ENCODE measurements at regions not wholly inside any gene's neighbourhood (a gene's known extent, or its start where the extent isn't known, plus 50 kb on each side); places are given as distances from the start of the nearest gene placed in this dataset.

DNA sequence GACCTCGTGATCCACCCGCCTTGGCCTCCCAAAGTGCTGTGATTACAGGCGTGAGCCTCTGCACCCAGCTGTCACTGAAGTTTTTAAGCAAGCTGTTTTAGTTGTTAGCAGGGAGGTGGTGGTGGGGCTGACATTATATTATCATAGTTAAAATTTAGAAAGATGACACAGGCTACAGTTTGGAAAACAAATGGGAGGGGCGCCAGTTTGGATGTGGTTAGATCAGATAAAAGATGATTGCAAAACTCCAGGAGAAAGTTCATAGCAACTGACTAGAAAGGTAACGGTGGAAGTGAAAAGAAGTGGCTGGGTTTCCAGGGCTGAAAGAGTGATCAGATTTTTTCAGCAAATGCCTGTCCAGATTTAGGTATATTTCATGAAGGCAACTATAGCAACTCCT is 311.9 kb upstream of the CITED2 start:
- H3K4me1 Mint-ChIP-seq (ENCODE audit: low read depth) = no peaks in the 10 kb centered on the region
- no peaks in the 10 kb centered on the region for H3K36me3 Mint-ChIP-seq
- no peak overlapping the region for H3K4me3 Mint-ChIP-seq
- no peaks in the 10 kb centered on the region for H3K9me3 Mint-ChIP-seq (ENCODE audit: low read depth)
- H3K27me3 Mint-ChIP-seq = peaks cover 2% of the 10 kb centered on the region
- H3K27ac Mint-ChIP-seq = no peak overlapping the region

DNA sequence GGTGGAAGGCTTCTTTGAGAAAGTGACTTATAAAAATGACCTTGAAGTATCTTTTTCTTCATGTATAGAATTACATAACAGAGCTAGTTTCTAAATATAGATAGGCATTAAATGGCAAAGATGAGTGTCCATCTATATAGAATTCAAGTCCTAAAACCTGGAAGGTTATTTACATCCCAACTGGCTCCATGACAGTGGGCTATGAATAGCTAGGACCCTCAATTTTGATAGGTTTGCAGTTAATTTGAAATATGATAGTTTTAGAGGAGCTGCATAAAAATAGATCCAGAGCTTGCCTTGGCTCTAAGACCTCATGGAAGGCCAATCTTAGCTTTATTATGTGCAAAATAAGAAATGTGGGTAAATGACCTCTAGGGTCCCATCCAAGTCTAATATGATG is 310.6 kb upstream of the CITED2 start:
- H3K4me3 Mint-ChIP-seq = no peak overlapping the region
- no peaks in the 10 kb centered on the region for H3K36me3 Mint-ChIP-seq
- no peaks in the 10 kb centered on the region for H3K9me3 Mint-ChIP-seq (ENCODE audit: low read depth)
- H3K4me1 Mint-ChIP-seq (ENCODE audit: low read depth) = no peaks in the 10 kb centered on the region
- no peak overlapping the region for H3K27ac Mint-ChIP-seq
- H3K27me3 Mint-ChIP-seq = peaks cover 2% of the 10 kb centered on the region

DNA sequence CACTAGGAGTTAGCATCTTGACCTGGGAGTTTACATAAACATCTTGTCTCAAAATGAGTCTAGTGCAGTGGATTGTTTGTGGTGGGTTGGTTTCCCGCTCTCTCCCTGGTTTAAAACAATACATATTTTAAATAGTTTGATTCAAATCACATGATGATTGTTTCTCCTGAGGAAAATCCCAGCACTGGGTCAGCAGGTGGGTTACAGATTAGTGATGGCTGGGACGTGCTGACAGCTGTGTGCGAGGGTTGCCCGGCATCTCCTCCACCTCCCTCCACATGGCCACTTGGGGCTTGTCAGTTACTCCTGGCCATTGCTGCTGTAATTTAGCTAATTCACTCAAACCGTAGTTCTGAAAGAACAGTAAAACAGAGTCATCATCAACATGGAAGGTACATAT is 306.4 kb upstream of the CITED2 start:
- Mint-ChIP-seq H3K36me3 (no peaks in the 10 kb centered on the region), H3K4me3 (no peak overlapping the region), H3K27me3 (peaks cover 2% of the 10 kb centered on the region), H3K4me1 (ENCODE audit: low read depth) (no peaks in the 10 kb centered on the region), H3K9me3 (ENCODE audit: low read depth) (no peaks in the 10 kb centered on the region), H3K27ac (no peak overlapping the region)

DNA sequence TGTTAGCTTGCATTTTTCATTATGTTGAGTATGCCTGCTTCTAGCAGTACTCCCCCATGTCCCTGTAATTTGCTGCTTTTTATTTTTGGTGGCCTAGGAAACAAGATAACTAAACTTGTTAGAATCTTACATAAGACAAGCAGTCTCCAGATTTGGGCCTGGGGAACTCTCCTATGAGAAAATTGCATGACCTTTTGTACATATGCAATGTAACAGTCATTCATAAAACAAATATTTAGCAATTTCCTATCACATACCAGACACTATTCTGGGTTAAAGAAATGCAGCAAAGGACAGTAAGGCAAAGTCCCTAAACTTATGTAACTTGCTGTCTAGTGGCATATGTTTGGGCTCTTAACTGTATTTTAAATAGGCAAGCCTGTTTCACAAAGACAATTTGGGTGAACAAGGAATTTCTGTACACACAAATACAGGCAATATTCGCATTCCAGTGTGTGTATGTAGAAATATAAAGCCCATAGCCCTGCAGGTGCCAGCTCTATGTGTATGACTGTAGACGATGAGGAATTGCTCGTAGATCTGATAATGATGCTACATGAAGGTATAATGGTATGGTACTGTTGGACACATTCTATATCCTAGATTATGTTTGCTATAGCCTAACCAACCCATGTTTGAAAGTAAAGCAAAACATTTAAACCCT is 305.2 kb upstream of the CITED2 start:
- peaks cover under 1% of the 10 kb centered on the region for H3K27me3 Mint-ChIP-seq
- H3K4me3 Mint-ChIP-seq = no peak overlapping the region
- H3K27ac Mint-ChIP-seq = no peak overlapping the region
- no peaks in the 10 kb centered on the region for H3K9me3 Mint-ChIP-seq (ENCODE audit: low read depth)
- H3K36me3 Mint-ChIP-seq = no peaks in the 10 kb centered on the region
- H3K4me1 Mint-ChIP-seq (ENCODE audit: low read depth) = no peaks in the 10 kb centered on the region

DNA sequence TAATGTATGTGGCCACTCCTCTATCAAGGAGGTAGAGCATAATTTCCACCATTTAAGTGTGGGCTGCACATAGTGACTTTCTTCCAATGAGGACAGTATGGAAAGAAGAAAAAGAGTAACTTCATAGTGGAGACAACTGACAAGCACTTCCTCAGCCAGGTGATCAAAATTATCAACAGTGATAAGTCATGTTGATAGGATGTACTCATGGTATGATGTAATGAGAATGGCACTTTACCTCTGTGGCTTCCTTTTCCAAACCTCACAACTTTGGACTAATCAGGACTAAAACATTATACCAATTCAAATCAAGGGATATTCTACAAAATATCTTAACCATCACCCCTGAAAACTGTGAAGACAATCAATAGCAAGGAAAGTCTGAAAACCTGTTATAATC is 302.3 kb upstream of the CITED2 start:
- Mint-ChIP-seq H3K27ac (no peak overlapping the region), H3K27me3 (no peaks in the 10 kb centered on the region), H3K4me3 (no peak overlapping the region), H3K36me3 (no peaks in the 10 kb centered on the region), H3K4me1 (ENCODE audit: low read depth) (no peaks in the 10 kb centered on the region), H3K9me3 (ENCODE audit: low read depth) (no peaks in the 10 kb centered on the region)

DNA sequence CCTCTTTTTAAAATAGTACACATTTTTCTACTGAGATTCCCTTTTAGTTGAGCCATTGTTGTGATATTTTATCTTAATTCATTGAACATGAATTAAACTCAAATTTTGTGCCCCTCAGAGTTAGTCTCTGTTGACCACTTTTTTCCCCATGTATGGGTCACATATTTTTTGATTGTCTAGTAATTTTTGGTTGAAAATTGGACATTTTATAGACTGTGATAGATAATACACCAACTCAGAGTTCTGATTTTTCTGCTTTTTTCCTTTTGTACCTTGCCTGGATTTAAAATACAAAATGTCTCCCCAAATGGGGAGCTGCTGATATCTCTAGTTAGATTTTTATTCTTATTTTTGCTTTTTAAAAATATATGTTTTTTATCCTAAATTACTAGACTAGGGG is 291.8 kb upstream of the CITED2 start:
- peaks cover 15% of the 10 kb centered on the region for H3K9me3 Mint-ChIP-seq (ENCODE audit: low read depth)
- H3K4me3 Mint-ChIP-seq = no peak overlapping the region
- H3K4me1 Mint-ChIP-seq (ENCODE audit: low read depth) = no peaks in the 10 kb centered on the region
- H3K27me3 Mint-ChIP-seq = peaks cover 10% of the 10 kb centered on the region
- H3K36me3 Mint-ChIP-seq = peaks cover 9% of the 10 kb centered on the region
- no peak overlapping the region for H3K27ac Mint-ChIP-seq

DNA sequence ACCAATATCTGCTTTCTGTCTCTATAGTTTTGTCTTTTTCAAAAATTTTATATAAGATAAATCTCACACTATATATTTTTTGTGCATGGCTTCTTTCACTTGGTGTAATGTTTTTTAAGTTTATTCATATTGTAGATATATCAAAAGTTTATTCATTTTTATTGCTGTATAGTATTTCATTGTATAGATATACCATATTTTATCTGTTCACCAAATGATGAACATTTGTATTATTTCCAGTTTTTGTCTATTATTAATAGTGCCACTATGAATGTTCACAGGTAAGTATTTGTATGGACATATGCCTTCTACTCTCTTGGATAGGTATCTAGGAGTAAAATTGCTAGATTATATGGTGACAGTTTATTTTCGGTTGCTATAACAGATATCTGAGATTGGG is 289.5 kb upstream of the CITED2 start:
- Mint-ChIP-seq H3K4me1 (ENCODE audit: low read depth) (no peaks in the 10 kb centered on the region), H3K4me3 (no peak overlapping the region), H3K27me3 (peaks cover 8% of the 10 kb centered on the region), H3K27ac (no peak overlapping the region), H3K9me3 (ENCODE audit: low read depth) (peaks cover 15% of the 10 kb centered on the region), H3K36me3 (peaks cover 9% of the 10 kb centered on the region)

DNA sequence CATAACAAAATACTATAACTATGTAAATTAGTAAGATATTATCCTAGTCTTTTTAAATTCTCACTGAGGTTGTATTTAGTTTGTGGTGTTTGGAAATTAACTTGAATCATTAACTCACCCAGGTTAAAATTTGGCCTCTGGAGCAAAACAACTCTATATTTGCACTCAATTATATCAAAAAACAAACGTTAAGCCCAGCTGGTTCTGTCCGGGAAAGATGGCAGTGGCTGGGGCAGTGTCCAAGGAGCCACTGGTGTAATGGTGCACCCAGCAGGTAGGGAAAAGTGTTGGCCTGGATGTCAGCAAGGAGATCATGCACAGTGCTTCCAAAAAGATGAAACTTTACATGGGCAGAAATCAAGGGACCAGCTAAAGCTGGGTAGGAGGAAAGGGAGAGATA is 285.3 kb upstream of the CITED2 start:
- H3K27ac Mint-ChIP-seq = no peak overlapping the region
- H3K9me3 Mint-ChIP-seq (ENCODE audit: low read depth) = peaks cover 6% of the 10 kb centered on the region
- H3K4me1 Mint-ChIP-seq (ENCODE audit: low read depth) = no peaks in the 10 kb centered on the region
- H3K4me3 Mint-ChIP-seq = no peak overlapping the region
- H3K27me3 Mint-ChIP-seq = peaks cover 4% of the 10 kb centered on the region
- peaks cover 2% of the 10 kb centered on the region for H3K36me3 Mint-ChIP-seq

DNA sequence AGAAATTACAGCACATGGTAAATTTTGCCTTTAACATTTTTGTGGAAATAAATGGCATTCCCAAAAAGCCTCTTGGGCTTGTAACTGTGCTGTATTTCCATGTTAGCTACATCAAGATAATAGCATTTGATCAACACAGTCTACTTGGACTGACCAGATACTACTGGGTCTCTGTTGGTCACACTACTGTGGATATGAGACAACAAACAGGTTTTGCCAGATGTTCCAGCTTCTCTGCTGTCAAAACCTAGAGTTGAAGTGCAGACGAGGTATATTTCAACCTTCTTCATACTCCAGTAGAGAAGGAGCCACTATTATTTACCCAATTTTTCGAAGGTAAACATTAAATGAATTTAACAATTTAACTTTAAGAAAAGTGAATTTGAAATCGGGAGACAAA is 284.7 kb upstream of the CITED2 start:
- no peak overlapping the region for H3K27ac Mint-ChIP-seq
- peaks cover 4% of the 10 kb centered on the region for H3K9me3 Mint-ChIP-seq (ENCODE audit: low read depth)
- H3K4me3 Mint-ChIP-seq = no peak overlapping the region
- peaks cover 3% of the 10 kb centered on the region for H3K27me3 Mint-ChIP-seq
- peaks cover 2% of the 10 kb centered on the region for H3K36me3 Mint-ChIP-seq
- no peaks in the 10 kb centered on the region for H3K4me1 Mint-ChIP-seq (ENCODE audit: low read depth)

DNA sequence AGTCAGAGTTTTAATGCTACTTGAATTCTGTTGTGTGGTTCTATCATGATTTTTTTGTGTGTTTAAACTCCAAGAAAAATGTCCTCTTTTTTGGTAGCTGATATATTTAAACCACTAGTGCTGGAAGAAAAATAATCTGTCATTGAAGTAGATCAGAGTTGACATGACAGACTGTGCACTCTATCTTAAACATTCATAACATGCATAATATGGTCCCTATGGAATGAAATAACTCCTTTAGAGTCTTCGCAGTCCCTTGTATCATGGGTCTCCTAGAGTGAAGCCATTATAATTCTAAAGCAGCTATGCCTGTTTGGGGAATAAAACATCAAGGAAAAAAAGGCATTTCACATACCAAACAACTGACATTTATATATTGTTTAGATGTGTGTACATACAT is 282.7 kb upstream of the CITED2 start:
- Mint-ChIP-seq H3K4me3 (no peak overlapping the region), H3K27ac (no peak overlapping the region), H3K27me3 (peaks cover 3% of the 10 kb centered on the region), H3K36me3 (no peaks in the 10 kb centered on the region), H3K9me3 (ENCODE audit: low read depth) (no peaks in the 10 kb centered on the region), H3K4me1 (ENCODE audit: low read depth) (no peaks in the 10 kb centered on the region)

DNA sequence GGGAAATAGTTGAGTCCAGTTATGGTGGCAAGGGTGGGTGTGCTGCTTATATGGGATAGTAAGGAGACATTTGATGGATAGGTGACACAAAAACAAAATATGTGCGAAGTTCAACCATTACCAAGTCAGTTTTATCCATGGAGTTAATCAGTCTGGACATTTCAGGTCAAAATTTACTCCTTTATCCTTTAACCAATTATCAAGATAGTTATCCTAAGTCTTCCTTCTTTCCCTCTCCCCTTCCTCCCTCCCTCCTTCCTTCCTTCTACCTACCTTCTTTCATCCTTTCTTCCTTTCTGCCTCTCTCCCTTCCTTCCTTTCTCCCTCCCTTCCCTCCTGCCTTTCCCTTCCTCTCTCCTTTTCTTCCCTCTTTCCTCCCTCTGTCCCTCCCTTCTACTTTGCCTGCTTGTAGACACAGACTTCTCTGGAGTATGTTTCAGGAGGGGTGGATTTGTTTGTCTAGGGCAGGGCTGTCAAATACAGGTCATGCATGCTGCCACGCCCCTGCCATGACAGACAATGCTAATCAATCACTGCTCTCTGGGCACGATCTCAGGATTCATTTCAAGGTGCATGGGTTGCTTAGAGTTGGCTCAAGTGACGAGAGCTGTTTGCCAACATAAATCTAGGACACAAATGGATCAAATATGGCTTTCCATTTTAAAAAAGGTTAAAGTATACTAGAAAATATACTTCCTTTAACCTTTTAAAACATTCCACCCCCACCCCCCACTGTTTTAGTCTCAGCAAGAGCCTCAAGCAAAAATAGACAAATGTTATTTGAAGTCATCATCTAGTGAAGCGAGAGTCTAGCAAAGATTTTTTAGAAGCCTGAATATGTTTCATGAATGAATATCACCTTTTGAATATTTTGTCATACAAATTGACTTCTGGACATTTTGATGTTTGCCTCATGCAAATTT is 281.6 kb upstream of the CITED2 start:
- Mint-ChIP-seq H3K4me3 (no peak overlapping the region), H3K36me3 (no peaks in the 10 kb centered on the region), H3K27me3 (peaks cover 3% of the 10 kb centered on the region), H3K27ac (no peak overlapping the region), H3K9me3 (ENCODE audit: low read depth) (no peaks in the 10 kb centered on the region), H3K4me1 (ENCODE audit: low read depth) (no peaks in the 10 kb centered on the region)

DNA sequence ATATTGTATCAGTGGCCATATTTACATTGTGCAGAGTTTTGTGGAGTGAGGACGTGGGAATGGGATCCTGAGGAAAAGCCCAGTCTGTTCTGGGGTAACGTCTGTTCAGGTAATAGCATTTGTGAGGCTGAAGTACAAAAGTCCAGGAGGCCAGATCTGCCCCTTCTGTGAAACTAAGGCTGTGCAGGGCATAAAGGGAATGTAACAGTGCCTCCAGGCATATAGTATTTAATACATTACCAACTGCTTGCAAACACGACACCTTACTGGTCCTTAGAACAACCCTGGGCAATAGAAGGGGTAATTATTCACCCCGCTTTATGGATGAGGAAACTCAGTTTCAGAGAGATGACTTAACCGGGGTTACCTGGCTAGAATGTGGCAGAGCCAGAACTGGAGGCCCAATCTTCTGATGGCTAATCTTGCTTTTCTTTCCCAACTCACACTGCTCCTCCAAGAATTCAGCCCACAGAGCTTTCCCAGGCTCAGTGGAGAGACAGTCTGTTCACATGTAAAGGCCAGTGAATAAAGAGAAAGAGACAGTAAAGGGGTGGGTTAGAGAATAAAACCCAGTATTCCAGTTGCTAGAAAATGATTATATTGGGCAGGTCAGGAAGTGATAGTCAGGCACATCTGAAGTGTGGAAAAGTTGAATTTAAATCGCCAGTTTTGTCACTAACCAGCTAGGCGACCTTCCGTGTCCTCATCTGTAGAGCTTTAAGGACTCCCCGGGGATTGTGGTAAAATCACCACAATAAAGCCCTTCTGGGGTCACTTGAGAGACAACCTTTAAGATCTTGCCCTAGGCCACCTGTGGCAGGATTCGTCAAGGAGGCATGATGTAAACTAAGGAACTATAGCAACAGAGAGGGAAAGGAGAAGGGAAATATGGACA is 280.7 kb upstream of the CITED2 start:
- Mint-ChIP-seq H3K36me3 (no peaks in the 10 kb centered on the region), H3K9me3 (ENCODE audit: low read depth) (no peaks in the 10 kb centered on the region), H3K4me1 (ENCODE audit: low read depth) (no peaks in the 10 kb centered on the region), H3K4me3 (no peak overlapping the region), H3K27ac (no peak overlapping the region), H3K27me3 (peaks cover 3% of the 10 kb centered on the region)

DNA sequence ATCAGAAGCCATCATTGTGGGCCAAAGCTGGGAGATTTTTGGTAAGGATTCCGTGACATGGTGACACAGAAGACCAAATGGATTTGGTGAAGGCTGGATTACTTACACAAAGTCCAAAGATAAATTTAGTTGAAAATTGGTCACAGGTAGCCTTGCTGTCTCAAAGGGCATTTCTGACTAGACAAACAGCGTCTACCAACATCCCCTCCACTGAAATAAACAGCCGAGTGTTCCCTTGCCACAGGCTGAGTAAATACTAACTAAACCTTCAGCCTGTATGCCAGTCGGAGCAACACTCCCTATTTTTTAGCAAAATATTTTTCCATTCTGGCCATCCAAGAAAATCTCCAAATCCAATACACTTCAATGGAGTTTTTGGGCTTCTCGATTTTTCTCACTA is 279.9 kb upstream of the CITED2 start:
- peaks cover 6% of the 10 kb centered on the region for H3K27me3 Mint-ChIP-seq
- no peaks in the 10 kb centered on the region for H3K9me3 Mint-ChIP-seq (ENCODE audit: low read depth)
- H3K36me3 Mint-ChIP-seq = no peaks in the 10 kb centered on the region
- no peak overlapping the region for H3K27ac Mint-ChIP-seq
- no peaks in the 10 kb centered on the region for H3K4me1 Mint-ChIP-seq (ENCODE audit: low read depth)
- H3K4me3 Mint-ChIP-seq = no peak overlapping the region

DNA sequence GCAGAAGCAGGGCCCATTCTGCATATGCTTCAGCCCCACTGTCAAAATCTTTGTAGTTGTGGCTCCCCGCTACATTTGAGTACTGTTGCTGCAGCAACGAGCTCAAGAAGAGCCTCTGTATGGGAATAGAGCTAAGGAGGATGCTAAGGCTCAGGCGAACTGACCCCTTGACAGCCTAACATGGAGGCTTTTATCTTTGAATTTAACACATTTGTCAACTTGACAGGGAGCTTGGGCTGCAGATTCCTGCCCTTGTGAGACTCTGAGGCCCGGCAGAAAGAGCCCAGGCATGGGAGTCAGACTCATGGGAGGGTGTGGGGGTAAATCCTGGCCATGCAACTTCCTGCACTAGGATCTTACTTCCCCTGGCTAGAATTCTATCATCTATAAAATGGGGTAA is 278.7 kb upstream of the CITED2 start:
- Mint-ChIP-seq H3K27ac (no peak overlapping the region), H3K4me3 (no peak overlapping the region), H3K27me3 (peaks cover 4% of the 10 kb centered on the region), H3K4me1 (ENCODE audit: low read depth) (no peaks in the 10 kb centered on the region), H3K36me3 (no peaks in the 10 kb centered on the region), H3K9me3 (ENCODE audit: low read depth) (no peaks in the 10 kb centered on the region)

DNA sequence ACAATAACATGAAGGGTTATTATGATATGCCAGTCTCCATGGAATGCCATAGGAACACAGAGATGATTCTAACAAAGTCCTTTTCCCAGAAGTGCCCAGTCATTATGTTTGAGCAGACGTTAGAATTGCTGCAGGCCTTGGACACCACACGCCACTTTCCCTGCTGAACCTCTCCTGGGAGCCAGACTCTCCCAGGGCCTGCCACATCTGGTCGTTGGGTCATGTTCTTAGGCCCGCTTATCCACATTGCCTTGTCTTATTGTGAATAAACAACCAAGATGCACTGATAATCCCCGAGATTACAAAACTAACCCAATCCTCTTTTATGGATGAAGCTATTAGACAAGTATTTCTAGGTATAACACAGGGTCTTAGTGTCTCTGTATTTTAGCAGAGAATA is 276.5 kb upstream of the CITED2 start:
- H3K9me3 Mint-ChIP-seq (ENCODE audit: low read depth) = no peaks in the 10 kb centered on the region

More for the DNA sequence above, 276.5 kb upstream of the CITED2 start:
- H3K27me3 Mint-ChIP-seq = peaks cover 7% of the 10 kb centered on the region
- H3K4me1 Mint-ChIP-seq (ENCODE audit: low read depth) = no peaks in the 10 kb centered on the region
- no peaks in the 10 kb centered on the region for H3K36me3 Mint-ChIP-seq
- no peak overlapping the region for H3K4me3 Mint-ChIP-seq
- H3K27ac Mint-ChIP-seq = no peak overlapping the region
